NCI-H524 treated with DMSO at 0.1 percent for 48 hours (cell line): ENCODE measurements at regions not wholly inside any gene's neighbourhood (a gene's known extent, or its start where the extent isn't known, plus 50 kb on each side); places are given as distances from the start of the nearest gene placed in this dataset.

Source experiments
- DNase-seq: peaks from one replicate; lab custom pipeline; 2025; lab: John Stamatoyannopoulos, UW

GRCh38 chr12:14279845-14280244, 85.6 kb upstream of the ATF7IP start:
- no peak for DNase-seq

- no peak for DNase-seq
Measured at GRCh38 chr12:14280921-14281320, 84.6 kb upstream of the ATF7IP start.

DNA sequence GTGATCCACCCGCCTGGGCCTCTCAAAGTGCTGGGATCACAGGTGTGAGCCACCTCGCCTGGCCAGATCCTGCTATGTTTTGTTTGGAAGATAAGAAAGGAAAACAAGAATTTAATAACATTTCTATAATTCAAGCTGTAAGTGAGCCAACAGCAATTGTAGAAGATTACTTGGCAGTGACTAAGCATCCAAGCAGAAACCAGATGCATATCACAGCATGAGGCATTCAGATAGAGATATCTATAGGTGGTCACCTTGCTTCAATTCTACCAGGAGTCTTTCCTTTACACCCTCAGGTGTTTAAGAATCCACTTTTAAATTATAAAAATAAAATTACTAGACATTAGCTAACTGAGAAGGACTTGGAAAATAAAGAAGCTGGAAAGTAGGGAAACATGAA, 83.9 kb upstream of the ATF7IP start:
- DNase-seq, result no peak

- DNase-seq, result no peak
Measured at GRCh38 chr12:14283489-14284144, 81.9 kb upstream of the ATF7IP start.

- DNase-seq, result no peak
Measured at GRCh38 chr12:14284184-14284722, 81.2 kb upstream of the ATF7IP start.

- no peak for DNase-seq
Measured at GRCh38 chr12:14289601-14290000, 75.9 kb upstream of the ATF7IP start.

DNA sequence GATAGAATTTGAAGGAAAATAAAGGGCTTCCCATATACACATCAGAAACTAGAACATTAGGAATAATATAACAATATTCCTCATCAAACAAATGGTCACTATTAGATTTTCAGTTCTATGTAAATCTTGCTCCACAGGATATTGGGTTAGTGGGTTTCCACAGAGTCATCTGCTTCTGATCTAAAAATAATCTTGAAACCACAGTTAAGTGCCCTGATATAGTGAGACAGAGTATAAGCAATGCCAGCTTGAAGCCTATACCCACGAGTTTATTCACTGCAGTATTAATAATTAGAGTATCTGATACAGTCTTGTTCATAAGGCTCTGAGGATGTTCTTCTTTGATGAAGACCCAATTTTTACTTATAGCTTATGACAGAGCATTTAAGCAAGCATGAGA, 74.5 kb upstream of the ATF7IP start:
- DNase-seq, result no peak

DNA sequence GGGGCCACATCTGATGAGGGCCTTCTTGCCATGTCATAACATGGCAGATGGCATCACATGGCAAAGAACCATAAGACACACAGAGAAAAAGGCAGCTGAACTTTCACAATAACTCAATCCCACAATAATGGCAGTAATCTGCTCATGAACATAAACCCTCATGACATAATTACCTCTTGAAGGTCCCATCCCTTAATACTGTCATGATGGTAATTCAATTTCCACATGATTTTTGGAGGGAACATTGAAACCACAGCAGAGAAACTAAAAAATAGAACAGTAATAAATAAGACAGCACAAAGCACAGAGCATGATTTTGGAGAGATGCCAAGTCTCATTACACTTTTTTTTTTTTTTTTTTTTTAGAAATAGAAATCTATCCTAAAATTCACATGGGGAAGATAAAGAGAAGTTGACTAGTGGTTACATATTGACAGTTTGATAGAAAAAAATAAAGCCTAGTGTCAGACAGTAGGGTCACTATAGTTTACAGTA, 61.8 kb upstream of the ATF7IP start:
- DNase-seq, result no peak

DNA sequence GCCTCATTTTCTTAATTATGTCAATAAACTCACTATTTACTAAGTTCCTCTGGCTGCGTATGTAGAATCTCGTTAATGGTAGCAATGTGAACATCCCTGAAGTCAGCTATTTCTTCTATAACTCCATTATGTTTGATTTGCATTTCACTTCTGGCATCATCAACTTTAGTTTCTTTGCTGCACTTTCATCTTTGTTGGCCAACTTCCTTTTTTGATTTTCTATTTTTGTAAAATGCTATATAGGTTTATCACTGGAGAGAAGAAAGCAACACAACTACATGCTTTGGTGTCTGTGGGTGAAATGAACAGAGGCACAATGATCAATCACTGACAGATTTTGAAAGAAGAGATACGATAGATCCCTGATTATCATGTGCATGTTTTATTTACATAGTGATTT, 58.5 kb upstream of the ATF7IP start:
- DNase-seq, result no peak

DNA sequence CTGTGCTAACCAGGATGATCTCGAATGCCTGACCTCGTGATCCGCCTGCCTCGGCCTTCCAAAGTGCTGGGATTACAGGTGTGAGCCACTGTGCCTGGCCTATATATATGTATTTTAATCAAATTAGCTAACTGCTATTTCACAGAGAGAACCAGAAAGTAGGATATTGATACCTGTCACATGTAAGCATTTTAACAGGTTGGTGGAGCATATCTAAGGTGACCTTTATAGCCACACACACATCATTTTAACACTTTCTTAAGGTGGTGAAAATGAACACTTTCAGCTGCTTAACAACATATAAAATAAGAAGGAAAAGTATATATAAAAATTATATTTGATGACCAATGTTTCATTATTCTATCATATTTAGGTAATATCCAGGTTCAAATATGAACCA, 57.0 kb upstream of the ATF7IP start:
- DNase-seq, result no peak

GRCh38 chr12:14310866-14311265, 54.6 kb upstream of the ATF7IP start:
- no peak for DNase-seq

GRCh38 chr12:14313379-14314138, 51.9 kb upstream of the ATF7IP start:
- no peak for DNase-seq

DNA sequence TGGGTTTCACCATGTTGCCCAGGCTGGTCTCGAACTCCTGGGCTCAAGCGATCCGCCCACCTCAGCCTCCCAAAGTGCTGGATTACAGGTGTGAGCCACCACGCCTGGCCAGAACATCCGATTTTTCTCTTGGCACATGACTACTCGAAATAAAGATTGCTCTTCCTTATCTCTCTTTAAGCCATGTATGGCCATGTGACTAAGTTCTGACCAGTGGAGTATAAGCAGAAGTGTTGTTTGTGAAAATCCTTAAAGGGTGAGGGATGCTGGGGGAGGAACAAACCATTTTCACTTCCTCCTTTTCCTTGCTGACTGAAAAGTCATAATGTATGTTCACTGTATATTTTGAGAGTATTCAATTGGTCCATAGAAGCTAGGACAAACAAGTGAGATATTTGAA, 50.7 kb upstream of the ATF7IP start:
- DNase-seq, result no peak

GRCh38 chr12:14315501-14315900, 50.0 kb upstream of the ATF7IP start:
- no peak for DNase-seq
